Gastroesophageal sphincter (tissue), 4 donors: ENCODE measurements at regions not wholly inside any gene's neighbourhood (a gene's known extent, or its start where the extent isn't known, plus 50 kb on each side); places are given as distances from the start of the nearest gene placed in this dataset.

Experiments
- ATAC-seq: fragments of 150-250 bp; one replicate; pipeline ENCODE4 v1.9.1; 2016; ENCODE audit warnings: mild to moderate bottlenecking, moderate library complexity
- H3K27ac ChIP-seq, 4 donors: fragments of 200-600 bp; sonication (generic) in 3 of 4; 1 replicate in 3 of 4; 2 replicates in 1 of 4; pipeline ENCODE4 v1.5.1; 2016 to 2019
- H3K27me3 ChIP-seq: fragments of 200-600 bp; sonication (generic); one replicate; pipeline ENCODE4 v1.5.1; 2019
- H3K36me3 ChIP-seq, 2 donors: fragments of 200-600 bp; sonication (generic); one replicate each; pipeline ENCODE4 v1.5.1; 2019; ENCODE audit warnings: control low read depth in 1 of 2
- H3K4me1 ChIP-seq, 3 donors: fragments of 200-600 bp; sonication (generic); 1 replicate in 2 of 3; 2 replicates in 1 of 3; pipeline ENCODE4 v1.5.1; 2016 to 2019; ENCODE audit warnings: control low read depth in 2 of 3
- H3K4me3 ChIP-seq, 2 donors: fragments of 200-600 bp; sonication (generic); one replicate each; pipeline ENCODE4 v1.5.1; 2019; ENCODE audit warnings: mild to moderate bottlenecking in 1 of 2, moderate library complexity in 1 of 2
- H3K9me3 ChIP-seq, 3 donors: fragments of 200-600 bp; sonication (generic); one replicate each; pipeline ENCODE4 v1.5.1; 2017 to 2019; ENCODE audit warnings: control low read depth in 2 of 3
- CTCF ChIP-seq, 4 experiments: fragments of 200-600 bp in 2 of 4; fragments of 450-650 bp in 2 of 4; sonication (generic) in 1 of 4; IDR thresholded peaks; one replicate each; pipeline ENCODE4 v1.5.1; 2017 to 2019; ENCODE audit warnings: antibody characterized with exemption in 4 of 4, mild to moderate bottlenecking in 2 of 4, moderate library complexity in 2 of 4
- EP300 ChIP-seq: sonication (generic); formaldehyde crosslinking; IDR thresholded peaks from one replicate; pipeline ENCODE4 v1.6.1; 2017; ENCODE audit warnings: antibody characterized with exemption, mild to moderate bottlenecking
- POLR2A ChIP-seq, 2 donors: fragments of 450-650 bp; IDR thresholded peaks; one replicate each; pipeline ENCODE4 v1.6.1; 2017; ENCODE audit warnings: antibody characterized with exemption in 2 of 2, mild to moderate bottlenecking in 2 of 2, moderate library complexity in 1 of 2
- POLR2AphosphoS5 ChIP-seq: sonication (generic); formaldehyde crosslinking; IDR thresholded peaks from one replicate; pipeline ENCODE4 v1.6.1; 2017; ENCODE audit warnings: antibody characterized with exemption
- WGBS, 2 donors: methylation state at CpG; one replicate each; pipeline ENCODE4 v1.1.5; 2018; ENCODE audit warnings: low coverage in 1 of 2; 5-methylcytosine and 5-hydroxymethylcytosine counted together

- no peaks in the 10 kb centered on the region for H3K27me3 ChIP-seq
- H3K36me3 ChIP-seq = no peaks in the 10 kb centered on the region
- no peaks in the 10 kb centered on the region for H3K9me3 ChIP-seq
- WGBS, 2 donors = no CpG with 5 or more reads among the region's 6 CpGs
- no peak overlapping the region for H3K27ac ChIP-seq
- TF ChIP-seq POLR2AphosphoS5 = no peak
- TF ChIP-seq POLR2A (IDR thresholded peaks at IDR 0.05) = no peak
- TF ChIP-seq EP300 = no peak
- no peak for TF ChIP-seq CTCF (IDR thresholded peaks at IDR 0.05)
- ATAC-seq = no peak
- H3K4me3 ChIP-seq = no peak overlapping the region
- no peaks in the 10 kb centered on the region for H3K4me1 ChIP-seq
These were observed 849.4 kb upstream of the DIAPH2 start for GRCh38 chrX:95835223-95835622.

- no peak overlapping the region for H3K27ac ChIP-seq
- WGBS, 2 donors = 80% methylated on average over 1 of the region's 1 CpG; no CpG with 5 or more reads in 1 of the 2 donors
- no peaks in the 10 kb centered on the region for H3K36me3 ChIP-seq
- no peak overlapping the region for H3K4me3 ChIP-seq
- H3K9me3 ChIP-seq = no peaks in the 10 kb centered on the region
- no peaks in the 10 kb centered on the region for H3K27me3 ChIP-seq
- H3K4me1 ChIP-seq = no peaks in the 10 kb centered on the region
- TF ChIP-seq POLR2A (IDR thresholded peaks at IDR 0.05) (no peak), POLR2AphosphoS5 (no peak), CTCF (IDR thresholded peaks at IDR 0.05) (no peak), EP300 (no peak)
- no peak for ATAC-seq
These were observed 848.1 kb upstream of the DIAPH2 start for GRCh38 chrX:95836517-95836916.

DNA sequence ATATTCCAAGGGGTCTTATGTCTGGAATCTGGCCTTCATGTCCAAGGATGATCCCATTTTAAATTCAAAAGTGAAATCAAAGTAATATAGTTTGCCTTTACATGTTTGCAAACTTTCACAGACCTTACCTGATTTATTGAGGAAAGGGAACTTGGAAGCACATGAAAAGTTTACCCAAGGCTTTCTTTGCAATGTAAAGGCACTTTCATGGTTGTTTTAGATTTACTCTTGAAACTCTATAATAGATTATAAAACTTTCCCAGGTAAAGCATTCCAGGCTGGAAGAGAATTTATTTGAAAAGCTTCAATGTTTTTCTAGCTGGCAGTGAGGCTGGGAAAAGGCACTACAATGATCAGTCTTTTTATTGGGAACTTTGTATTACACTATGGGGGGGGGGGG, 842.8 kb upstream of the DIAPH2 start:
- Histone ChIP-seq H3K4me3 (no peak overlapping the region), H3K9me3 (no peaks in the 10 kb centered on the region), H3K27me3 (no peaks in the 10 kb centered on the region), H3K27ac (no peak overlapping the region), H3K4me1 (no peaks in the 10 kb centered on the region), H3K36me3 (no peaks in the 10 kb centered on the region)
- ATAC-seq = no peak
- no peak for TF ChIP-seq EP300
- TF ChIP-seq POLR2A (IDR thresholded peaks at IDR 0.05) = no peak
- TF ChIP-seq CTCF (IDR thresholded peaks at IDR 0.05) = no peak
- TF ChIP-seq POLR2AphosphoS5 = no peak

- Histone ChIP-seq H3K27ac (no peak overlapping the region), H3K36me3 (no peaks in the 10 kb centered on the region), H3K4me3 (no peak overlapping the region), H3K9me3 (no peaks in the 10 kb centered on the region), H3K4me1 (no peaks in the 10 kb centered on the region), H3K27me3 (no peaks in the 10 kb centered on the region)
- 88 to 89% methylated on average over 1 of the region's 1 CpG for WGBS, 2 donors
- no peak for ATAC-seq
- no peak for TF ChIP-seq POLR2AphosphoS5
- no peak for TF ChIP-seq EP300
- no peak for TF ChIP-seq CTCF (IDR thresholded peaks at IDR 0.05)
- TF ChIP-seq POLR2A (IDR thresholded peaks at IDR 0.05) = no peak
These were observed 824.5 kb upstream of the DIAPH2 start for GRCh38 chrX:95860127-95860526.

DNA sequence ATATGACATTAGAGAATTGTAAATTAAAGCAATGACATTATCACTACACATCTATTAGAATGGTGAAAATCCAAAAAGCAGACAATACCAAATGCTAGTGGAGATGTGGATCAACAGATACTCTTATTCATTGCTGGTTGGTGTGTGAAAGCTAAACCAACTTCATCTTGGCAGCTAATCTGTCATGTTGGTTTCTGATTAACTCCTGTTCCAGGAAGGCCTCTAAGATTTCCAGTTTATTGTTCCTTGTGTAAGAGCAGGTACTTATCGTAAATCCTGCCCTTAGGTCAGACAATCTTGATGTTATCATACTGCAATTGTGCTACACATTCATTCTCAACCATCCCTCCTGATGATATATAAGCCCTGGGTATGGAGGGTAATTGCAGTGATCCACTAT, 809.0 kb upstream of the DIAPH2 start:
- no peaks in the 10 kb centered on the region for H3K36me3 ChIP-seq
- H3K4me1 ChIP-seq = no peaks in the 10 kb centered on the region
- H3K9me3 ChIP-seq = no peaks in the 10 kb centered on the region
- WGBS, 2 donors = 89% methylated on average over 1 of the region's 1 CpG; no CpG with 5 or more reads in 1 of the 2 donors
- no peak for ATAC-seq
- no peak overlapping the region for H3K4me3 ChIP-seq
- TF ChIP-seq POLR2AphosphoS5 = no peak
- no peak for TF ChIP-seq EP300
- TF ChIP-seq CTCF (IDR thresholded peaks at IDR 0.05) = no peak
- TF ChIP-seq POLR2A (IDR thresholded peaks at IDR 0.05) = no peak
- no peaks in the 10 kb centered on the region for H3K27me3 ChIP-seq
- no peak overlapping the region for H3K27ac ChIP-seq
